Duodenal mucosa (tissue), 2 donors: ENCODE measurements at regions not wholly inside any gene's neighbourhood (a gene's known extent, or its start where the extent isn't known, plus 50 kb on each side); places are given as distances from the start of the nearest gene placed in this dataset.

Source experiments
- H3K27ac ChIP-seq: one replicate; pipeline ENCODE4 v1.7.0; 2013; ENCODE audit warnings: low read depth, low read length
- H3K27me3 ChIP-seq, 2 donors: one replicate each; pipeline ENCODE4 v1.7.0; 2013; ENCODE audit warnings: low read length in 2 of 2, control low read depth in 1 of 2; ENCODE audit not compliant: insufficient read depth in 2 of 2, control insufficient read depth in 1 of 2
- H3K36me3 ChIP-seq, 2 donors: one replicate each; pipeline ENCODE4 v1.7.0; 2013; ENCODE audit warnings: low read length in 2 of 2, control low read depth in 1 of 2; ENCODE audit not compliant: insufficient read depth in 2 of 2, control insufficient read depth in 1 of 2
- H3K4me1 ChIP-seq, 2 donors: one replicate each; pipeline ENCODE4 v1.7.0; 2013; ENCODE audit warnings: low read length in 2 of 2, control low read depth in 1 of 2; ENCODE audit not compliant: insufficient read depth in 2 of 2, control insufficient read depth in 1 of 2
- H3K4me3 ChIP-seq, 2 donors: one replicate each; pipeline ENCODE4 v1.7.0; 2013; ENCODE audit warnings: low read length in 2 of 2, low read depth in 1 of 2
- H3K9ac ChIP-seq, 2 donors: one replicate each; pipeline ENCODE4 v1.7.0; 2013; ENCODE audit warnings: low read length in 2 of 2, low read depth in 1 of 2
- H3K9me3 ChIP-seq, 2 donors: one replicate each; pipeline ENCODE4 v1.7.0; 2013; ENCODE audit warnings: low read length in 2 of 2, control low read depth in 1 of 2; ENCODE audit not compliant: control insufficient read depth in 1 of 2

- Histone ChIP-seq H3K36me3 (no peaks in the 10 kb centered on the region), H3K4me3 (peak overlapping the region; percentile 40 to 46), H3K9ac (peak overlapping the region in 1 of 2 donors; percentile 15), H3K27ac (no peak overlapping the region), H3K9me3 (peaks cover 0 to 8% of the 10 kb centered on the region in 2 donors), H3K4me1 (peaks cover 16 to 17% of the 10 kb centered on the region in 2 donors), H3K27me3 (no peaks in the 10 kb centered on the region)
These were observed 264.3 kb upstream of the FOXN3 start for GRCh38 chr14:89681086-89682018.

- Histone ChIP-seq H3K4me1 (peaks cover 16 to 17% of the 10 kb centered on the region in 2 donors), H3K27me3 (no peaks in the 10 kb centered on the region), H3K4me3 (no peak overlapping the region), H3K9me3 (peaks cover 0 to 8% of the 10 kb centered on the region in 2 donors), H3K27ac (no peak overlapping the region), H3K9ac (no peak overlapping the region), H3K36me3 (no peaks in the 10 kb centered on the region)
These were observed 263.1 kb upstream of the FOXN3 start for GRCh38 chr14:89680156-89680555.

GRCh38 chr14:89678768-89679167 is 261.7 kb upstream of the FOXN3 start:
- Histone ChIP-seq H3K4me1 (peaks cover 21 to 25% of the 10 kb centered on the region in 2 donors), H3K27ac (no peak overlapping the region), H3K9me3 (no peaks in the 10 kb centered on the region), H3K36me3 (no peaks in the 10 kb centered on the region), H3K9ac (no peak overlapping the region), H3K27me3 (no peaks in the 10 kb centered on the region), H3K4me3 (no peak overlapping the region)

- Histone ChIP-seq H3K4me1 (peaks cover 17 to 20% of the 10 kb centered on the region in 2 donors), H3K27ac (no peak overlapping the region), H3K27me3 (no peaks in the 10 kb centered on the region), H3K4me3 (no peak overlapping the region), H3K9ac (no peak overlapping the region), H3K36me3 (no peaks in the 10 kb centered on the region), H3K9me3 (no peaks in the 10 kb centered on the region)
These were observed 258.6 kb upstream of the FOXN3 start for GRCh38 chr14:89675590-89675989.

GRCh38 chr14:89674936-89675335 is 257.9 kb upstream of the FOXN3 start:
- Histone ChIP-seq H3K27ac (no peak overlapping the region), H3K9ac (no peak overlapping the region), H3K4me3 (no peak overlapping the region), H3K9me3 (no peaks in the 10 kb centered on the region), H3K36me3 (no peaks in the 10 kb centered on the region), H3K4me1 (peaks cover 13 to 20% of the 10 kb centered on the region in 2 donors), H3K27me3 (no peaks in the 10 kb centered on the region)

GRCh38 chr14:89674240-89674639 is 257.2 kb upstream of the FOXN3 start:
- Histone ChIP-seq H3K4me1 (peaks cover 13 to 20% of the 10 kb centered on the region in 2 donors), H3K27me3 (no peaks in the 10 kb centered on the region), H3K36me3 (no peaks in the 10 kb centered on the region), H3K9me3 (no peaks in the 10 kb centered on the region), H3K9ac (no peak overlapping the region), H3K27ac (no peak overlapping the region), H3K4me3 (no peak overlapping the region)

DNA sequence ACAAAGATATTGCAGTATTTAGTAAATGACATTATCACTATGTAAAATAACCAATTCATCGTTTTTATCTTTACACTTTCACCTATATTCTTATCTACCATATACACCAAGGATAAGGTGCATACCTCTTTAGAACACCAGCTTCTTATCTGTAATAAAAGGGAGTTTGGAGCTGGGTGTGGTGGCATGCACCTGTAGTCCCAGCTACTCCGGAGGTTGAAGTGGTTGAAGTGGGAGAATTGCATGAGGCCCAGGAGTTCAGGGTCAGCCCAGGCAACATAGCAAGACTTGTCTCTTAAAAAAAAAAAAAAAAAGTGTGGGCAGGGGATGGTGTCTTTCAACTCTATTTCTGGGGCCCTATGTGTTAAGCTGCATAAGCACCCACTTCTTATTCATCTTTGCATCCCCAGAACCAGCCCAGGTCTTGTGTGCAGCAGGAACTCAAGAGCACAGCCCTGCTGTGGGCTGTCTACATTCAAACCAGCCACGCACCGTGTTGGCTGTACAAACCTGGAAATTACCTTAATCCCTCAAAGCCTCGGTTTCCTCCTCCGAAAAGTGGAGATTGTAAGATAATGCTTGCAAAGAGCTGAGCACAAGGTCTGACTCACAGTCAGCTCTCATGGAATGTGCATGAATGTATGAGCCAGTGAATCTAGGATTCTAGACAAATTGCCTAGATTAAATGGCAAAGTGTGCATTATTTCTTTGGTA is 256.6 kb upstream of the FOXN3 start:
- H3K36me3 ChIP-seq, result no peaks in the 10 kb centered on the region
- peaks cover 13 to 20% of the 10 kb centered on the region in 2 donors for H3K4me1 ChIP-seq
- H3K27me3 ChIP-seq, result no peaks in the 10 kb centered on the region
- H3K9ac ChIP-seq, result no peak overlapping the region
- no peak overlapping the region for H3K27ac ChIP-seq
- peak overlapping the region in 1 of 2 donors; percentile 53 for H3K4me3 ChIP-seq
- no peaks in the 10 kb centered on the region for H3K9me3 ChIP-seq

- Histone ChIP-seq H3K27ac (peak overlapping the region; percentile 60), H3K36me3 (no peaks in the 10 kb centered on the region), H3K4me1 (peaks cover 13 to 20% of the 10 kb centered on the region in 2 donors), H3K27me3 (no peaks in the 10 kb centered on the region), H3K4me3 (peak overlapping the region; percentile 53 to 73), H3K9me3 (no peaks in the 10 kb centered on the region), H3K9ac (peak overlapping the region; percentile 26 to 44)
These were observed 255.8 kb upstream of the FOXN3 start for GRCh38 chr14:89672636-89673511.

- Histone ChIP-seq H3K4me1 (peaks cover 17 to 18% of the 10 kb centered on the region in 2 donors), H3K4me3 (no peak overlapping the region), H3K9me3 (peaks cover 0 to 3% of the 10 kb centered on the region in 2 donors), H3K36me3 (no peaks in the 10 kb centered on the region), H3K27me3 (no peaks in the 10 kb centered on the region), H3K27ac (no peak overlapping the region), H3K9ac (no peak overlapping the region)
These were observed 252.2 kb upstream of the FOXN3 start for GRCh38 chr14:89669193-89669592.
